PC-9 (cell line): ENCODE measurements at regions not wholly inside any gene's neighbourhood (a gene's known extent, or its start where the extent isn't known, plus 50 kb on each side); places are given as distances from the start of the nearest gene placed in this dataset. TPM values are rescaled to one million over a fixed set of nuclear protein-coding genes. Genes with fewer than 3 reads are reported as not detected.

Source experiments
- BruUV-seq: library from RNA; stranded (reverse); fragments of 400-500 nt; replicated peaks from 2 replicates; lab custom pipeline; 2021; lab: Mats Ljungman, UMichigan
- CTCF ChIA-PET: fragments of 300-600 bp; sonication (Branson Sonifier 250); formaldehyde crosslinking; loops from one replicate; lab custom pipeline; 2022; ENCODE audit warnings: antibody characterized with exemption; lab: Charles Lee
- POLR2A ChIA-PET: fragments of 300-600 bp; sonication (Branson Sonifier 250); formaldehyde crosslinking; loops from one replicate; lab custom pipeline; 2022; ENCODE audit warnings: antibody characterized with exemption; ENCODE audit not compliant: unreplicated experiment; lab: Charles Lee
- DNase-seq, 2 experiments: peaks; one replicate each; pipeline versions ENCODE4 v3.0.0 to v3.0.0-alpha.2; 2015 to 2022; ENCODE audit warnings: mixed read lengths in 1 of 2
- H2AFZ ChIP-seq: fragments of 200-600 bp; sonication (generic); 2 replicates; pipeline ENCODE4 v1.8.1; 2017; ENCODE audit warnings: antibody characterized with exemption
- H3F3A ChIP-seq: fragments of 200-600 bp; sonication (generic); 2 replicates; pipeline ENCODE4 v1.8.1; 2017; ENCODE audit warnings: antibody characterized with exemption, mild to moderate bottlenecking, low read depth; ENCODE audit not compliant: insufficient read depth
- H3K27ac ChIP-seq: fragments of 200-600 bp; sonication (generic); 2 replicates; pipeline ENCODE4 v1.6.1; 2016; ENCODE audit warnings: mixed run types
- H3K27me3 ChIP-seq: fragments of 200-600 bp; sonication (generic); 2 replicates; pipeline ENCODE4 v1.6.1; 2016; ENCODE audit warnings: low read depth, mixed run types; ENCODE audit not compliant: insufficient read depth
- H3K36me3 ChIP-seq: fragments of 200-600 bp; sonication (generic); 2 replicates; pipeline ENCODE4 v1.6.1; 2016; ENCODE audit warnings: low read depth, mixed run types
- H3K4me1 ChIP-seq: fragments of 200-600 bp; sonication (generic); replicated peaks from 2 replicates; pipeline ENCODE4 v1.6.1; 2016; ENCODE audit warnings: mixed run types; ENCODE audit not compliant: insufficient read depth
- H3K4me2 ChIP-seq: fragments of 200-600 bp; sonication (generic); 2 replicates; pipeline ENCODE4 v1.6.1; 2017; ENCODE audit warnings: mixed run types
- H3K4me3 ChIP-seq: fragments of 200-600 bp; sonication (generic); 2 replicates; pipeline ENCODE4 v1.6.1; 2016; ENCODE audit warnings: mixed run types
- H3K79me2 ChIP-seq: fragments of 200-600 bp; sonication (generic); 2 replicates; pipeline ENCODE4 v1.6.1; 2017; ENCODE audit warnings: low read depth, mixed run types
- H3K9me2 ChIP-seq: fragments of 200-600 bp; sonication (generic); 2 replicates; pipeline ENCODE4 v1.8.1; 2017; ENCODE audit warnings: mild to moderate bottlenecking; ENCODE audit not compliant: insufficient read depth
- H3K9me3 ChIP-seq: fragments of 200-600 bp; sonication (generic); 2 replicates; pipeline ENCODE4 v1.8.1; 2016; ENCODE audit warnings: low read depth; ENCODE audit not compliant: insufficient read depth
- H4K20me1 ChIP-seq: fragments of 200-600 bp; sonication (generic); 2 replicates; pipeline ENCODE4 v1.8.1; 2017; ENCODE audit not compliant: insufficient read depth
- CTCF ChIP-seq: fragments of 200-600 bp; sonication (generic); conservative IDR thresholded peaks from 2 replicates; pipeline ENCODE4 v1.6.1; 2017; ENCODE audit warnings: mixed run types, antibody characterized with exemption, mild to moderate bottlenecking, moderate library complexity
- EZH2 ChIP-seq: fragments of 200-600 bp; sonication (generic); IDR thresholded peaks from 2 replicates; pipeline ENCODE4 v1.8.0; 2017; ENCODE audit warnings: antibody characterized with exemption, low read depth
- intact Hi-C: fragments of 100-400 bp; cut with micrococcal nuclease; formaldehyde crosslinking; loops from one replicate; pipeline ENCODE4 v1.10.0; 2022; ENCODE audit not compliant: unreplicated experiment
- microRNA-seq: library from miRNA; unstranded; fragments of <30 nt; microRNA quantifications from one replicate; pipeline ENCODE4 v1.2.0, GENCODE V29; 2021; ENCODE audit warnings: borderline number of aligned reads, borderline replicate concordance

GRCh38 chr20:25750765-25751696 lies 54.4 kb upstream of the ZNF337 start:
- ChIA-PET POLR2A (interaction anchor here (0.6 kb wide), 1 partner anchor 12 kb away, joined by 3 read pairs; no protein-coding TSS in a partner anchor), CTCF (no interaction called here)
- no peaks in the 10 kb centered on the region for H3K27me3 ChIP-seq
- TSS peak; percentile 63 for BruUV-seq
- H3K4me2 ChIP-seq, result peak overlapping the region; percentile 74
- H3K36me3 ChIP-seq, result no peaks in the 10 kb centered on the region
- no peaks in the 10 kb centered on the region for H3K79me2 ChIP-seq
- no peaks in the 10 kb centered on the region for H3K9me2 ChIP-seq
- no peak overlapping the region for H3K27ac ChIP-seq
- DNase-seq, result peak in 1 of 2 experiments; percentile 55
- no peak for TF ChIP-seq EZH2
- no peak for TF ChIP-seq CTCF
- no peaks in the 10 kb centered on the region for H4K20me1 ChIP-seq
- H3K4me1 ChIP-seq, result no peaks in the 10 kb centered on the region
- peak overlapping the region; percentile 53 for H3K4me3 ChIP-seq
- H2AFZ ChIP-seq, result peak overlapping the region; percentile 75
- no peaks in the 10 kb centered on the region for H3K9me3 ChIP-seq
- no peaks in the 10 kb centered on the region for H3F3A ChIP-seq
- intact Hi-C loops, result no loop called here

GRCh38 chr20:25750220-25750764 lies 53.6 kb upstream of the ZNF337 start:
- intact Hi-C loops, result no loop called here
- H3K27me3 ChIP-seq, result no peaks in the 10 kb centered on the region
- H3K4me1 ChIP-seq, result no peaks in the 10 kb centered on the region
- no peaks in the 10 kb centered on the region for H3K36me3 ChIP-seq
- ChIA-PET POLR2A (no interaction called here), CTCF (no interaction called here)
- H2AFZ ChIP-seq, result peak overlapping the region; percentile 48; the same call in 1 of the 2 replicates
- BruUV-seq, result no TSS peak
- no peaks in the 10 kb centered on the region for H3F3A ChIP-seq
- H3K79me2 ChIP-seq, result no peaks in the 10 kb centered on the region
- H3K27ac ChIP-seq, result no peak overlapping the region
- TF ChIP-seq EZH2, result no peak
- no peaks in the 10 kb centered on the region for H3K9me3 ChIP-seq
- no peaks in the 10 kb centered on the region for H4K20me1 ChIP-seq
- no peak for DNase-seq
- peak overlapping the region; percentile 74 for H3K4me2 ChIP-seq
- H3K9me2 ChIP-seq, result no peaks in the 10 kb centered on the region
- H3K4me3 ChIP-seq, result peak overlapping the region; percentile 51

GRCh38 chr20:25749649-25750048 lies 53.0 kb upstream of the ZNF337 start:
- BruUV-seq, result no TSS peak
- Histone ChIP-seq H3K27me3 (no peaks in the 10 kb centered on the region), H3K36me3 (no peaks in the 10 kb centered on the region), H3K27ac (no peak overlapping the region), H3K9me3 (no peaks in the 10 kb centered on the region), H3K79me2 (no peaks in the 10 kb centered on the region), H4K20me1 (no peaks in the 10 kb centered on the region), H3F3A (no peaks in the 10 kb centered on the region), H3K4me3 (no peak overlapping the region), H3K9me2 (no peaks in the 10 kb centered on the region), H3K4me2 (no peak overlapping the region), H2AFZ (no peak overlapping the region), H3K4me1 (no peaks in the 10 kb centered on the region)
- TF ChIP-seq CTCF (no peak), EZH2 (no peak)
- intact Hi-C loops, result no loop called here
- no peak for DNase-seq
- CTCF ChIA-PET, result no interaction called here
- POLR2A ChIA-PET, result no interaction called here

Small RNAs in the stretch of these regions (microRNA-seq; reads per million reads assigned to microRNA genes)
- gene MIR663A, result not detected
